GM18502 (cell line): ENCODE measurements at regions not wholly inside any gene's neighbourhood (a gene's known extent, or its start where the extent isn't known, plus 50 kb on each side); places are given as distances from the start of the nearest gene placed in this dataset.
A peak's percentile ranks its signal among the peaks of the same experiment; 100 is the strongest.

Source experiments
- ATAC-seq: cut with Tn5 transposase; IDR thresholded peaks from one replicate; pipeline ENCODE4 v1.9.1; 2021; ENCODE audit warnings: mild to moderate bottlenecking; ENCODE audit not compliant: unreplicated experiment, poor library complexity

DNA sequence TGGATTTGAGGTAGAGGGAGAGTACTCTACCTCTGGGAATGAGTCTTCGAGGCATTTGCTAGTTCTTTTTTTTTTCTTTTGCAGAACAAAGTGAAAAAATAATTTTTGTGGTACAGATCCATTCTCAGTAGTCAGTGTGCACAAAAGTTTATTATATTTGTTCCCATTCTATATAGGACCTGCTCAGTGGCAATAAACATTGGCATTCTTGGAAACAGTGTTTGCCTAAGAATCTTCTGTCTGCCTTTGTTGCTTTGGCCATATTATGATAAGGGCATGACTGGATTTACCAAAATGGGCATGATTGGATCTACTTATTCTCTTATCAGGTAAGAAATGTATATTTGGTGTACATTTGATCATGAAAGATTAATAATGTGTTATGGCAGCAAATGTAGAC is 583.3 kb downstream of the PLCL1 start:
- no peak for ATAC-seq

DNA sequence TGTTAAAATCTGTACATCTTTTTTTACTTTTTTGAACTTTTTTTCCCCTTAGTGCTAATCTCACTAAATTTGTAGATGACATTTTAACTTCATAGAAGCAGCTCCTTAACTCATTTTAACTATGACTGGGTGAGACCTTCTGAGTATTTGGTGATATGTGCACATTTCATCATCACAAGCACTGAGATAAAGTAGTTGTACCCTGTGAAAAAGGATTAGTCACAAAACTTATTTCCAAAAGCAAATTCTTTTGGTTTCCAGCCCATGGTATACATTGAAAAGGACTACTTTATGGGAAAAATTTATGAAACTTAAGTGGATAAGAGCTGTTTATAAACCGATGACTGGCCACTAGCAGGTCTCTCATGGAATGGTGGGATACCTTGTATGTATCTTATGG is 581.5 kb downstream of the PLCL1 start:
- ATAC-seq = no peak

DNA sequence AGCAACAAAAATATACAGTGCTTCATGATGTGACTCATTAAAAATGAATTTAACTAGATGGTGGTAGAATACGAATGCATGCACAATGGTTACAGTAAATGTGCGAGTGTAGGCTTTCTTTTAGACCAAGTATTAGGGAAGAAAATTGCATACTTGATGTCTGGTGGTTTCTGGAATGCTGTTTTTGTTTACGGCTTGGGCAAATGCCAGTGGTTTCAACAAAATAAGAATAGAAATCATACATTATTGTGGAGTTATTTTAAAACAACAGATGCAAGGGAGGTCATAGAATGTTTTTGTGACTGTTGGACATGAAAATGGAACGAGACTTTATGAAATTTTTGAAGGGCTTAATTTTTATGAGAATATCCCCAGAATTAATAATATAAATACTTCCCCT is 580.9 kb downstream of the PLCL1 start:
- no peak for ATAC-seq

DNA sequence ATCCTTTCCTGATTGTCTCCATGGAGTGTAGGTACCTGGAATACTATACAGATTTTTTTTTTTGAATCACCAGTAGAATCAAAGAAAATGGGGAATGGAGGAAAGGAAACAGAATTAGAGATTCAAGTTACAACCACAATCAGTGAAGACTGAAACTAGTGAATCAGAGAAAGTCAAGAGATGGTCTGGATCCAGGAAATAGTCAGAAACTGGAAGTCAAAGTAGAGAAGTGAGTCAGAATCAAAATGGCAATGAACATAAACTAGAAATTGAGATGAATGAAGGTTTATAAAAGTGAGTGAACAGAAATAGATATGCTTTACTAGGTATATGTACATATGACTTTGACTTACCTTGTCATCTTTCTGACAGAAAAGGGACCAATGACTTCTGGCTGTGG is 579.0 kb downstream of the PLCL1 start:
- no peak for ATAC-seq

DNA sequence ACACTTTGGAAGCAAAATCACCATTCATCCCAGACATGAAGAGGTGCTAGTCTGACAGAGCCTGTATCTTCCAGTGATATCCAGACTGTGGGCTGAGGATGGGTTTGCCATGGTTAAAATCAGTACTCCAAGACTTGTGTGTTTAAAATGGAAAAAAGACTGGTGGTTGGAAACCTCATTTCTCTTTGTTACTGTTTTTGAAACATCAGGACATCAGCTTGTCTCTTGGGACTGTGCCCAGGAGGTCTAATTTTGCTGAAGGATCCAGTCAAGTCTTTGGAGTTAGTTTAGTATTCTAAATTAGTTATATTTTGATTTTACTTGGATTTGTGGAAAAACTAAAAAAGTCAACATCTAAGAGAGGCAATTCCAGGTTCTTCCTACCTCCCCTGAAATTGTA is 578.4 kb downstream of the PLCL1 start:
- ATAC-seq = no peak

DNA sequence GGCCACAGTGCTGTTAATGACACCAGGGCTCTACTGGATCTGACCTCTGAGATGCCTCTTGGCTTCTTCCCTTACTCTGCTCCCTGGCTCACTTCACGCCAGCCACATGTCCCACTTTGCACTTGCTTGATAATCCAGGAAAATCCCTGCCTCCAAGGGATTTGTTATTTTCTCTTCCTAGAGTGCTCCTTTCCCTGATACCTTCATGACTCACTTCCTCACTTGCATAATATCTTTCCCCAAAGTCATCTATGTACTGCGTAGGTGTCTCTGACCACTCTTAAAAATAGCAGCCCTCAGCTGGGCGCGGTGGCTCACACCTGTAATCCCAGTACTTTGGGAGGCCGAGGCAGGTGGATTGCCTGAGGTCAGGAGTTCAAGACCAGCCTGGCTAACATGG is 572.3 kb downstream of the PLCL1 start:
- no peak for ATAC-seq

DNA sequence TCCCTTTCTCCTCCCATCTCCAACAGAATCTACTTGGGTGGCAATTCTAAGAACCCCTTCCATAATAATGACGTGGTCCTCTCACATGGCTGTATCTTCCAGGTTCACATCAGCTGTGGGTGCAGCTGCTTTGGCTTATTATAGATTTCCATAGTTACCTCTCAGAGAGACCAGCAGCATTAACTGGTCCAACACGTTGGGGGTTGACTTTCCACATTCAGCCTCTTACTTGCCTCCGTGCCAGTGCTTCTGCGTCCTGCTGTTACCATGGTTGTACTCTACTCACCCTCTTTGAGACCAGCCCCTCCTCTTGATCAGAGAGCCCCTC is 570.7 kb downstream of the PLCL1 start:
- no peak for ATAC-seq

DNA sequence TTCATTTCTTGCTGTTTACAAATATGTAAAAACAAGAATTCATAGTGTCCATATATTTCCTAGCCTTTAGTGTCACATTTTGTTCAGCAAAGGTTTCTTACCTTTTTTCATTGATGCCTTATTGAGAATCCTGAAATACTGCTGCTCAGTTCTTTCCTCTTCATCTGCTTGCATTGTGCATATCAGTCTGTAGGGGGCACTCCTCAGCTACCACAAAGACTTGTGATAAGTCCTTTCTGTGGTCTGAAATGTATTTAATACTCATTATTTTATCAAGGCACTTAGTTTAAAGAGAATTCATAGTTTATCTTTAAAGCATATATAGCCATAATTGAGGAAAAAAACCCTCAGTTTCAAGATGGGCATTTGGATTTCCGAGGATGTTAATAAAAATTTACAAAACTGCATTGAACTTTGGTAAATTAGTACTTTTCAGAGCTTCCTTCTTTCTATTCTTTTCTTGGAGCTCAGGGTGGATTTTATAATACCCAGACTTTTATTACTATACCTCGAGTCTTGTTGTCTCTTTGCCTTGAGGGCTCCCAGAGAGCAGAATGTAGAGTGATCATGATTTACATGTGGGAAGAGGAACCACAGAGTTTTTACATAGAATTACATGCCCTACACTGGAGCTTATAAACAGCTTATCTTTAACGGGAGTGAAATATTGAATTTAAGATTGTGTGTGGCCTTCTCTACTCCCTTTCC is 570.1 kb downstream of the PLCL1 start:
- no peak for ATAC-seq

DNA sequence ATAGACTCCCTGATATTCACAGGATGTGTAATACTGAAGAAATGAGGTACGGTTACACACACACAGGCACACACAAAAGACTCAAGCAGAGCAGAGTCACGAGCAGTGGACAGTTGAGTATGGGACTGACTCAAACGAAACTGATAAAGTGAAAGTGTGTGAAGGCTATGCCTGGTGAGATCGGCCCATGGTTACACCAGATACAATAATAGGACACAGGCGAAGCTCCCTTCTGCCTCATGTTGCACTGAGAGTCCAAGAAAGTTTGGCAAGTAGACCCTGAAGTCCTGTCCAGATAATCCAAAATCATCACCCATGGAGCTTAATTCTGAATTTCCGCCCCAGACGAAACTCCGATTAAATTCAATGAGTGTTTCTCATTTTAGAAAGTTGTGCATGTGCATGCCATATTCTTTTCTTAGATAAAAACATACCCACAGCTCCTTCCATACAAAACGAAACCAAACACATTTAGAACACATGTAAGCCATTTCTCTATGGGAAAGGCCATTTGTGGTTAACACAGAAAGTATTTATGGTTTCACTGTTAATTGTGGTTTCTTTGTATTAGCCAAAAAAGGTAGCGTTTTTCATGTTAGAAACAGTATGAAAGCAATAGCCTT is 567.6 kb downstream of the PLCL1 start:
- peak; percentile 97 for ATAC-seq

DNA sequence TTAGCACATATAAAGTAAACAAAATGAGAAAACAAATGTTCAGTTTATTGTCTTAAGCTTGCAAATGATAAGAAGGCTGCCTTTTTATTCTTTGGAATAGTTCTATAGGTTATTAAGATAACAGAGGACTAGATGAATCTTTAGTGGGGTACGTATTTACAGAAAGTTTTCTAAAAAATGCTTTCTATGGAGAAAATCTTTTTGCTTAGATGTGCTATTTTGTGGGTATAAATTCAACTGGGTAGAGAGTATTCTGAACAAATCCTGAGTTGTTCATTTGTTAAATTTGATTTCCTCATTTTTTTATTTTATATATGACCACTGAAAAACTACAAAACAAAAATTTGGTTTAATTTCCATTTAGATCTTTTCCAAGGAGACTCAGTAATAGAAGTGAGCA is 566.9 kb downstream of the PLCL1 start:
- no peak for ATAC-seq

DNA sequence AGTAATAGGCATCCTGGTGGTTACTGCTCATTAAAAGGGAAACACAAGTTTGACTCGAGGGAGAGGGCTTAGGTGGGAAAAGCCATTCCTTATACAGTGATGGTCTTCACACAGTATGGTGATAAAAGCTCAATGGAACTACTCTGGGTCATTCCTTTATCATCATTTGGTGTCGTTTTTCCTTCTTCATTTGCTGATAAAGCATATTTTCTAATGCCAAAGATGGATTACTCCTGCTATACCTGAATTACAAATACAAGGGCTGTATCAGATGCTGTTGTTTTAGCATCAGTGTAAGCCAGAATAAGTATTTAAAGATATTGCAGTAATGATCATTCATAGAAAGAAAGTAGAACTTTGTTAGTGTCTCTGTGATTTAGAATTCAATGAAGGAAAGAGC is 563.7 kb downstream of the PLCL1 start:
- no peak for ATAC-seq

DNA sequence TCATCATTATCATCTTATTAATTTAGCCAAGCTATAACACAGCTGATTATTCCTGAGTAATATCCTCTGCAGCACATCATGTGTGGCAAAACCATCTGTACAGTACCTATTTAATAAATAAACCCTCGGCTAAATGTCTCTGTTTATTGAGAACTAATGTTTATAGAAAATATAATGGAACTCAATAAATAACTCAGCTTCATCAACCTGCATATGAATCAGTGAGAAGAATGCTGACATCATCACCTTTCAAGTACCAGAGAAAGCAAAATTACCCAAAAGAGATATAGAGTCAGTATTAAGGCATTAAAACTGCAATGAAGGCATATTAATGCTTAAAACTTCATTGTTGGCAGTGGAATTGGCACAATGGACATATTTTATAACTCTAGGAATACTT is 558.3 kb downstream of the PLCL1 start:
- no peak for ATAC-seq

DNA sequence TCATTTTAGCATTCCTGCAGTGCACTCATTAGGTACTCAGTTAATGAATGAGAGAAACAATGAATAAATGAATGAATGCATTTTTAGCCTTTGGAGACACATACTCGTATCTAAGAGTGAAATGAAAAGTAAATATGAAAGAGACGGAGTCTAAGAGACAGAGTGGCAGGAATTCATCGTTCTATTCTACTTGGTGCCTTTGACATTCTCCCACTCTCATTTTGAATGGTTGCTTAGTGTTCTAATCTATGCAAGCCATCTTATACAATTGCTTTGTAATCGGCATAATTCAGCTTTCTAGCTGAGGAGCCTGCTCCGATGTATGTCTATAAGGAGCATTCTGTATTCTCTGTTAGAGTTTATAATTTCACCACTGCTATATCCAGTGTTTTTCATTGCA is 554.9 kb downstream of the PLCL1 start:
- ATAC-seq = no peak

DNA sequence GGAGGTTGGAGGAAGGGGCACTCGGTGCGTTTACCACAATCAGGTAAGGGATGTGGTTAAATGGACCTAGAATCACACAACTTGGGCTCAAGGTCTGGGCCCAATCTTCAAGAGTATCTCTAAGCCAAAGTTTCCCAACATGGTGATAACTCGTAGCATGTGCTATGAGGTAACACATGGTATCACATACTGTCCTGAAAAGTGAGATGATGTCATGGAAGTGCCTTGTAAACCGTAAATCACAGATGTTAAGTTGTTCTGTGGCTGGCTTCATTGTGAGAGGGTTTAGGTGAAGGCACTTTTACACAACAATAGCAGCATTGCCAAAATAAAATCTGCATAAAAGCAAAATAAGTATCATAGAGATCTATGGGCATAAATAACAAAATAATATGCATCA is 551.8 kb downstream of the PLCL1 start:
- no peak for ATAC-seq

DNA sequence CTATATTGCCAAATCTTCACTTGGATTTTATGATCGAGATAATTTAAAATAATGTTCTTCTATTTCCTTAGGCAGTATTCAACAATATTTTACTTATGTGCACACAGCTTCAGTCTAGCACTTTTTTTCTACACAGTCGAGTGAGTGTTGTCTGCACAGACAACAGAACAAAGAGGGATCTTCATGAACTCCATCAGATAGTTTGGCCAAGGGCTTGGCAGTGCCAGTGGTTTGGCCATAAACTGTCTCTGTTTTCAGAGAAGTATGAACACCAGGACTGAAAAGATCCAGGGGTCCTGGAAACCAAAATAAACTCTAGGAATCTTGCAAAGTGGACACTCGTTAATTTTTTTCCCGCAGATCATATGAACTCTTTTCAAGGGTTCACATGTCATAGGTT is 547.3 kb downstream of the PLCL1 start:
- ATAC-seq = no peak

DNA sequence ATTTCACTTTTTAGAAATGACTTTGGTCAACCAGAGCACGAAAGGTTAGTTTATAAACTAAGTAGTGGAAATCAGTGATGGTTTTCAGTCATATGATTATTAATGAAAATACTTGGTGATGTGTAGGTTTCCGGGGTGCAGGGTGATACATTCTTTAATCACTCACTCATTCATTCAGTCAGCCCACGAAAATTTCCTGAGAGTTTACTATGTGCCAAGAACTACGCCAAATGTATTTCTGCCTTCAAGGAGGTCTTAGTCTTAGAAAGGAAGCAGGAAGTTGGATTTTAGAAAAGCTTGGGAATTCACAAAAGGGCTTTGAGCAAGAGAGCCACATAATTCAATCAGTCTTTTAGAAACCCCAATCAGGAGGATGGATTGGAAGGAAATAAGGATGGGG is 543.6 kb downstream of the PLCL1 start:
- ATAC-seq = no peak

DNA sequence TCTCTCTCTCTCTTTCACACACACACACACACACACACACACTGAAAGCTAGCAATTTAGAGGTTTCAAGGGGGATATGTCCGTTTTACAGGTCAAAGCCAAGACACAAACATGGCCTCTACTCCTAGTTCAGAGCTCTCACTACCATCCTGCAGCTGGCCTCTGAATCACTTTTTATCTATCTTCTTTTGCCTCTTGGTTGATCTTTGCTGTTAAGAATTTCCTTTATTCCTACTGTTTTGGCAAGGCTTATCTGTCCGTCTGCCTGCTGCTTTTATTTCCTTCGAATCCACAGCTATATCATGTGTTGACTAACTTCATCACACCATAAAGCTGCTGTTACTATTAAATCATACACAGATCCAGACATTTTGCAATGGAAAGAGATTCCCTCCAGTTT is 543.0 kb downstream of the PLCL1 start:
- no peak for ATAC-seq

DNA sequence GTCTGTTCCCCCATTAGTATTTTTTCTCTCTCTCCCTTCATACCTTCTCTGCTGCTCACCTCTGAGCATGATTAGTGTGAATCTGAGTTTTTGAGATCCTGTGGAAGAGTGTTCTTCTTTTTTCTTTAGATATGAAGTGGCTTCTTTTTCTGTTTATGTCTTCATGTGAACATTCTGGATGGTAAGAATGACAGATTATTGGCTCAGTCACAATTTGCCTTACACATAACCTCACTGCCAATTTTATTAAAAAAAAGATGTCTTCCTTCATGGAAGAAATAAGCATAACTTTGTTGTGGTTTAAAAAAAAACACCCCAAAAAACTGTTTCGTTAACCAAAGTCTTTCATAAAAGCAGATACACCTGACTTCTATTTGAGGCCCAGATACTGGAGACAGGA is 539.1 kb downstream of the PLCL1 start:
- no peak for ATAC-seq

DNA sequence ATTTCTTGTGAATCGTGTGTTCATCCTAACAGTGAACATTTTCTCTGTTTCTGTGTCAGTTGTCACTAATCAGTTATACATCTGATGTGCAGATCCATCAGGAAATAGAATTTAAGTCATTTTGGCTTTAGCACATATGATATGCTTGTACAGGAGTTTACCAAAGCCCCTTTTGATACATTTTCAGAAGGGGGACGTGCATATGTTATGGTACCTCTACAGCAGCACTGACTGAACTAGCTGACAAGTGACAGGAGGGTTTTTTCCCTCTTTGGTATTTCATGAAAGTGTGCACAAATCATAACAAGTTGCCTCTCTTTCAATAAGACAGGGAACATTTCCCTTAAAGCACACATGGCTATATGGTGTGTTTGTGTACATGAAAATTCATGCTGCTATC is 536.5 kb downstream of the PLCL1 start:
- ATAC-seq = no peak

DNA sequence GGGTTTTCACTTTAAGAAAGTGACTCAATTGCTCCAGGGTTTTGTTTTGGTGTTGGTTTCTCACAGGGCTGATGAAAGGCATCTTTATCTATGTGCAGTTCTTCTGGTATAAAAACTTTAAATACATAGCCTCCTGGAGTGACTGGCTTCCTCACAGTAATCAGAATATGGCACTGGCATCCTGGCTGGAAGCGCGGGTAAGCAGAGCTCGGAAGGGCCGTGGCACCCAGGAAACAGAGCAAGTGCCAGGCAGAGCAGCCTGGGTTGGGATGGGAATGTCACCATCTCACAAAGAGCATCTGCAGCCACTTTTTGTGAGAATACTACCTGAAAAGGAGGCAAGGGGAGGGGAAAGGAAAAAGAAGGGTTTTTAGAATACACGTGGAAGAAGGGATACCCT is 534.7 kb downstream of the PLCL1 start:
- no peak for ATAC-seq

DNA sequence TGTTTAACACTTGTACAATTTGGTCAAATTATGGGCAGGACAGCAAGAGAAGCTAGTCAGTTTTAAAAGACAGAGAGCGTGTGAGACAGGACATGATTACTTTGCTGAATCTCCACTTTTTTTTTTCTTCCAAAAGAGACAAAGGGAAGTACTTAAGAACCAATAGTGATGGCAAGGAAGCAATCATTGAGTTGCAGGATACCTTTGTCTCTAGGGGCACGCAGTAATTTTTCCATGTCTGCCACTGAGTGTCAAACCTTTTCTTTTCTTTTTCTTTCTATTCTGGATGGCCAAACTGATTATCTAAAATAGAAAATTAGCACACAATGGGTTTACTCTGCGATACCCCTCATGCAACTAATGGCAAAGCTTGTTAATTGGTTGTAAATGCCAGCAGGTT is 533.0 kb downstream of the PLCL1 start:
- ATAC-seq = no peak

DNA sequence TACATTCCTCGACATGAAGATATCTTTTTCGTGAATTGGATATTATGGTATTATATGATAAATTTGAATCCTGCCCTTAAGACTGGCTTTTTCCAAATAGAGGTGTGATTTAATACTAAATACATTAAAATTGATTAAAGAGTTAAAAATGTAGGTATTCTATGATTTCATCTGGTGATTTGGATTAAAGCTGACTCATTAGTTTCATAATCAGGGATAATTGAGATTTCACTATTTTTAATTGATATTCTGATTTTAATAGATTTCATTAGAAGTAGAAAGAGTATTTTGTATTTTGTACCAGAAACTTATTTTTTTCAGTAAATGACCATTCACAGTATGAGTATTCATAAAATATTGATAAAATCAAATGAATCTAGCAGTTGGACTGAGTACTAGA is 524.1 kb downstream of the PLCL1 start:
- no peak for ATAC-seq

DNA sequence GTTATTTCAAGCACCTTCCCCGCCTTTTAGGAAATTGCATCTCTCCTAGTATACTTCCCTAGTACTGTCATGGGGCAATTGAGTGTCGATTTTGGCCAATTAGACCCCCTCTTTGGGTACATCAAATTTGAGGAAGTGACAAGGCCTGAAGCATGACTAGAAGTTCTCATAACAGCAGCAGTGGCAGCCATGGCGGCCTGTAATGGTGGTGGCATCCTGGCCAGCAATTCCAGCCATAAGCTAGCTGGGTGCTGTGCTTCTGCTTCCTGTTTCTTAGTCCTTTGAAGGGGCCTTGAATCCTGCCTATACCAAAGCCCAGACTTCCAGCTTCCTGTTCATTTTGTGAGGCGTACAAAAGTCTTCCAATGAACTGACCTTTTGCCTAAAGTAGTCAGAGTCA is 523.1 kb downstream of the PLCL1 start:
- no peak for ATAC-seq
